ENCODE measurements at regions not wholly inside any gene's neighbourhood (a gene's known extent, or its start where the extent isn't known, plus 50 kb on each side); places are given as distances from the start of the nearest gene placed in this dataset.

GRCh38 chr11:128195756-128196155 lies 391.6 kb downstream of the ETS1 start:
- TF ChIP-seq CHD2 (IDR thresholded peaks at IDR 0.05; ENCODE audit: low read length, partially characterized antibody) = no peak
- TF ChIP-seq MAFK (IDR thresholded peaks at IDR 0.05; ENCODE audit: partially characterized antibody) = no peak
- no peak for TF ChIP-seq CTCF (IDR thresholded peaks at IDR 0.05)
- no peak for TF ChIP-seq RFX5 (IDR thresholded peaks at IDR 0.05)
- TF ChIP-seq BHLHE40 (IDR thresholded peaks at IDR 0.05; ENCODE audit: low read depth, low read length) = no peak
- no peak for TF ChIP-seq USF2 (IDR thresholded peaks at IDR 0.05)
- no peak for TF ChIP-seq POLR2A (IDR thresholded peaks at IDR 0.05; ENCODE audit: low read length)
- no peak for TF ChIP-seq KDM5A (IDR thresholded peaks at IDR 0.05)
- TF ChIP-seq HOXA7 (CRISPR knock-in tag; IDR thresholded peaks at IDR 0.05) = no peak
- no peak for TF ChIP-seq RCOR1 (IDR thresholded peaks at IDR 0.05; ENCODE audit: low read depth, low read length)
- no peak for TF ChIP-seq ELK1 (IDR thresholded peaks at IDR 0.05; ENCODE audit: low read depth, low read length)
- TF ChIP-seq FOXS1 (CRISPR knock-in tag; IDR thresholded peaks at IDR 0.05) = no peak
- TF ChIP-seq CBX8 (IDR thresholded peaks at IDR 0.05) = no peak
- TF ChIP-seq NR3C1 (IDR thresholded peaks at IDR 0.05) = no peak
